ENCODE measurements at regions not wholly inside any gene's neighbourhood (a gene's known extent, or its start where the extent isn't known, plus 50 kb on each side); places are given as distances from the start of the nearest gene placed in this dataset.

GRCh38 chr19:30154410-30154809 lies 212.4 kb downstream of the URI1 start:
- peak; percentile 81 for DNase-seq

- DNase-seq, result no peak
These were observed 213.6 kb downstream of the URI1 start for GRCh38 chr19:30155381-30156200.

- DNase-seq, result no peak
These were observed 214.6 kb downstream of the URI1 start for GRCh38 chr19:30156646-30157045.

- no peak for DNase-seq
These were observed 213.9 kb upstream of the ZNF536 start for GRCh38 chr19:30158067-30158892.

- no peak for DNase-seq
These were observed 213.3 kb upstream of the ZNF536 start for GRCh38 chr19:30158893-30159245.

GRCh38 chr19:30159636-30160035 lies 212.5 kb upstream of the ZNF536 start:
- DNase-seq, result no peak

- DNase-seq, result no peak
These were observed 211.8 kb upstream of the ZNF536 start for GRCh38 chr19:30160426-30160825.

GRCh38 chr19:30161021-30161655 lies 211.0 kb upstream of the ZNF536 start:
- no peak for DNase-seq

GRCh38 chr19:30161770-30162169 lies 210.4 kb upstream of the ZNF536 start:
- DNase-seq, result no peak

GRCh38 chr19:30162718-30163117 lies 209.5 kb upstream of the ZNF536 start:
- DNase-seq, result no peak

- no peak for DNase-seq
These were observed 208.5 kb upstream of the ZNF536 start for GRCh38 chr19:30163663-30164062.

- no peak for DNase-seq
These were observed 206.9 kb upstream of the ZNF536 start for GRCh38 chr19:30165228-30165813.

- DNase-seq, result no peak
These were observed 204.8 kb upstream of the ZNF536 start for GRCh38 chr19:30167206-30167868.

GRCh38 chr19:30167976-30168635 lies 204.1 kb upstream of the ZNF536 start:
- DNase-seq, result no peak

GRCh38 chr19:30168760-30169159 lies 203.4 kb upstream of the ZNF536 start:
- DNase-seq, result no peak

- DNase-seq, result no peak
These were observed 202.8 kb upstream of the ZNF536 start for GRCh38 chr19:30169196-30169900.

- no peak for DNase-seq
These were observed 202.1 kb upstream of the ZNF536 start for GRCh38 chr19:30170081-30170480.

- DNase-seq, result no peak
These were observed 201.6 kb upstream of the ZNF536 start for GRCh38 chr19:30170495-30171137.

- DNase-seq, result no peak
These were observed 201.0 kb upstream of the ZNF536 start for GRCh38 chr19:30171138-30171635.

- DNase-seq, result no peak
These were observed 200.2 kb upstream of the ZNF536 start for GRCh38 chr19:30171795-30172612.
